Suprapubic skin (tissue), 4 donors: ENCODE measurements at regions not wholly inside any gene's neighbourhood (a gene's known extent, or its start where the extent isn't known, plus 50 kb on each side); places are given as distances from the start of the nearest gene placed in this dataset.

Source experiments
- EP300 ChIP-seq: sonication (generic); formaldehyde crosslinking; IDR thresholded peaks from one replicate; pipeline ENCODE4 v1.6.1; 2017; ENCODE audit warnings: antibody characterized with exemption
- POLR2A ChIP-seq, 2 donors: fragments of 450-650 bp; IDR thresholded peaks; one replicate each; pipeline ENCODE4 v1.6.1; 2017; ENCODE audit warnings: antibody characterized with exemption in 2 of 2, mild to moderate bottlenecking in 2 of 2, moderate library complexity in 2 of 2
- POLR2AphosphoS5 ChIP-seq, 3 donors: sonication (generic); formaldehyde crosslinking; IDR thresholded peaks; one replicate each; pipeline ENCODE4 v1.6.1; 2017; ENCODE audit warnings: antibody characterized with exemption in 3 of 3
- TF ChIP-seq, protein P1 (sequence below), 2 donors: fragments of 200-600 bp in 1 of 2; fragments of 450-650 bp in 1 of 2; sonication (generic) in 1 of 2; IDR thresholded peaks; one replicate each; pipeline ENCODE4 v1.5.1; 2016 to 2019; ENCODE audit warnings: antibody characterized with exemption in 2 of 2, mild to moderate bottlenecking in 1 of 2, moderate library complexity in 1 of 2

DNA sequence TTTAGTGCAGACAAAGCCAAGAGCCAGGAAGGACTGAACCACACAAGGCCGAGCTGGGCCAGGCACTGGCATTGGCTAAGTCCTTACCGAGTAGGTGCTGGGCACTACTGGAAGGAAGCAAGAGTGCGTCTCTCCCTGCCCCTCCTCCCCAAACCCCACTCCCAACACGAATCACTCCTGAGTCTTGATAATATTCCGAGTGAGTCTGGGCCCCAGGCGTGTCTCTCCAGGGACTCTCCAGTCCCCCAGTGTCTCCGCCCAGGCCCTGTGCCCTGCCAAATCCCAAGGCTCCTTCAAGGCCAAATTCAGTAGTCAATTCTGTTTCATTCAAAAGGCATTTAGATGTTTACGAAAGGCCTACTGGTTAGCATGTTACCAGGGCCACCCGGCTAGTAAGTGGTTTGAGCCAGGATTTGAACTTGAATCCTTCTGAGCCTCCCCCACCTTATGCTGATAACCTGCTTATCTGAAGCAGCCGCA lies 82.8 kb downstream of the GLI2 start:
- TF ChIP-seq, protein P1, sequence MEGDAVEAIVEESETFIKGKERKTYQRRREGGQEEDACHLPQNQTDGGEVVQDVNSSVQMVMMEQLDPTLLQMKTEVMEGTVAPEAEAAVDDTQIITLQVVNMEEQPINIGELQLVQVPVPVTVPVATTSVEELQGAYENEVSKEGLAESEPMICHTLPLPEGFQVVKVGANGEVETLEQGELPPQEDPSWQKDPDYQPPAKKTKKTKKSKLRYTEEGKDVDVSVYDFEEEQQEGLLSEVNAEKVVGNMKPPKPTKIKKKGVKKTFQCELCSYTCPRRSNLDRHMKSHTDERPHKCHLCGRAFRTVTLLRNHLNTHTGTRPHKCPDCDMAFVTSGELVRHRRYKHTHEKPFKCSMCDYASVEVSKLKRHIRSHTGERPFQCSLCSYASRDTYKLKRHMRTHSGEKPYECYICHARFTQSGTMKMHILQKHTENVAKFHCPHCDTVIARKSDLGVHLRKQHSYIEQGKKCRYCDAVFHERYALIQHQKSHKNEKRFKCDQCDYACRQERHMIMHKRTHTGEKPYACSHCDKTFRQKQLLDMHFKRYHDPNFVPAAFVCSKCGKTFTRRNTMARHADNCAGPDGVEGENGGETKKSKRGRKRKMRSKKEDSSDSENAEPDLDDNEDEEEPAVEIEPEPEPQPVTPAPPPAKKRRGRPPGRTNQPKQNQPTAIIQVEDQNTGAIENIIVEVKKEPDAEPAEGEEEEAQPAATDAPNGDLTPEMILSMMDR (IDR thresholded peaks at IDR 0.05), result no peak
- TF ChIP-seq POLR2A (IDR thresholded peaks at IDR 0.05) (no peak), POLR2AphosphoS5 (IDR thresholded peaks at IDR 0.05) (no peak), EP300 (no peak)
